IMR-90 (cell line): ENCODE measurements at regions not wholly inside any gene's neighbourhood (a gene's known extent, or its start where the extent isn't known, plus 50 kb on each side); places are given as distances from the start of the nearest gene placed in this dataset.

Experiments used
- ATAC-seq: fragments of 200-7000 bp; cut with Tn5 transposase; 2 replicates; pipeline ENCODE4 v1.9.1; 2020; ENCODE audit warnings: low read depth, mild to moderate bottlenecking, moderate library complexity
- BruUV-seq: library from RNA; stranded (reverse); fragments of 400-500 nt; replicated peaks from 2 replicates; lab custom pipeline; 2021; lab: Mats Ljungman, UMichigan
- CTCF ChIA-PET: fragments of 300-600 bp; formaldehyde crosslinking; extraction: SDS; loops from one replicate; lab custom pipeline; 2021; ENCODE audit warnings: antibody characterized with exemption; lab: Yijun Ruan, JAX
- POLR2A ChIA-PET: fragments of 300-600 bp; sonication (Branson Sonifier 250); formaldehyde crosslinking; loops from one replicate; lab custom pipeline; 2022; ENCODE audit warnings: antibody characterized with exemption; ENCODE audit not compliant: unreplicated experiment; lab: Charles Lee
- DNase-seq: peaks from one replicate; pipeline ENCODE4 v3.0.0; 2013
- H2AFZ ChIP-seq: replicated peaks from 2 replicates; pipeline ENCODE3; 2013; ENCODE audit warnings: low read length, mild to moderate bottlenecking; ENCODE audit not compliant: poor library complexity
- H2AK5ac ChIP-seq: 2 replicates; pipeline ENCODE4 v1.6.1; 2013; ENCODE audit warnings: low read depth, low read length, inconsistent platforms
- H2AK9ac ChIP-seq: replicated peaks from 2 replicates; pipeline ENCODE3; 2013; ENCODE audit warnings: mild to moderate bottlenecking, low read depth, low read length, moderate library complexity; ENCODE audit not compliant: poor library complexity
- H2BK120ac ChIP-seq: 2 replicates; pipeline ENCODE4 v1.6.1; 2013; ENCODE audit warnings: low read depth, low read length, inconsistent platforms
- H2BK15ac ChIP-seq: 3 replicates; pipeline ENCODE4 v1.6.1; 2013; ENCODE audit warnings: low read depth, low read length, inconsistent platforms
- H2BK20ac ChIP-seq: 2 replicates; pipeline ENCODE4 v1.6.1; 2013; ENCODE audit warnings: low read depth, mild to moderate bottlenecking, inconsistent platforms, low read length, moderate library complexity
- H2BK5ac ChIP-seq: 2 replicates; pipeline ENCODE4 v1.6.1; 2013; ENCODE audit warnings: mild to moderate bottlenecking, low read depth, low read length, inconsistent platforms; ENCODE audit not compliant: poor library complexity, severe bottlenecking
- H3K14ac ChIP-seq: replicated peaks from 2 replicates; pipeline ENCODE4 v1.6.1; 2013; ENCODE audit warnings: low read depth, low read length, inconsistent platforms
- H3K18ac ChIP-seq: 2 replicates; pipeline ENCODE4 v1.6.1; 2013; ENCODE audit warnings: low read depth, low read length, control low read depth
- H3K23ac ChIP-seq: 2 replicates; pipeline ENCODE4 v1.6.1; 2013; ENCODE audit warnings: low read depth, low read length, inconsistent platforms
- H3K27ac ChIP-seq: 2 replicates; pipeline ENCODE4 v1.5.1; 2013; ENCODE audit warnings: mild to moderate bottlenecking, control low read depth, low read length; ENCODE audit not compliant: insufficient read depth
- H3K27me3 ChIP-seq: 2 replicates; pipeline ENCODE4 v1.6.1; 2013; ENCODE audit warnings: low read length; ENCODE audit not compliant: control insufficient read depth, insufficient read depth
- H3K36me3 ChIP-seq: 2 replicates; pipeline ENCODE4 v1.6.1; 2013; ENCODE audit warnings: low read length, mixed read lengths; ENCODE audit not compliant: control insufficient read depth, insufficient read depth
- H3K4ac ChIP-seq: 2 replicates; pipeline ENCODE4 v1.6.1; 2013; ENCODE audit warnings: low read depth, low read length, inconsistent platforms
- H3K4me1 ChIP-seq: 2 replicates; pipeline ENCODE4 v1.6.1; 2013; ENCODE audit warnings: low read length, mixed read lengths; ENCODE audit not compliant: control insufficient read depth, insufficient read depth
- H3K4me2 ChIP-seq: 2 replicates; pipeline ENCODE4 v1.6.1; 2013; ENCODE audit warnings: low read depth, mild to moderate bottlenecking, control low read depth, low read length, moderate library complexity
- H3K4me3 ChIP-seq: 2 replicates; pipeline ENCODE4 v1.5.1; 2013; ENCODE audit warnings: low read depth, mild to moderate bottlenecking, control low read depth, low read length, moderate library complexity; ENCODE audit not compliant: insufficient read depth
- H3K56ac ChIP-seq: 2 replicates; pipeline ENCODE4 v1.6.1; 2013; ENCODE audit warnings: low read length, inconsistent platforms; ENCODE audit not compliant: insufficient read depth; ENCODE audit errors: extremely low read depth
- H3K79me1 ChIP-seq, 2 experiments: 2 replicates each; pipeline ENCODE4 v1.6.1; 2013; ENCODE audit warnings: low read length in 2 of 2, inconsistent platforms in 1 of 2, low read depth in 1 of 2
- H3K9ac ChIP-seq: 2 replicates; pipeline ENCODE4 v1.6.1; 2013; ENCODE audit warnings: low read depth, low read length, control low read depth
- H3K9me1 ChIP-seq: 2 replicates; pipeline ENCODE4 v1.6.1; 2013; ENCODE audit warnings: low read length, inconsistent platforms; ENCODE audit not compliant: insufficient read depth
- H3K9me3 ChIP-seq: 2 replicates; pipeline ENCODE4 v1.6.1; 2013; ENCODE audit warnings: low read length; ENCODE audit not compliant: control insufficient read depth, insufficient read depth
- H4K20me1 ChIP-seq: 2 replicates; pipeline ENCODE4 v1.6.1; 2013; ENCODE audit warnings: low read length, inconsistent platforms; ENCODE audit not compliant: insufficient read depth
- H4K5ac ChIP-seq: 2 replicates; pipeline ENCODE4 v1.6.1; 2013; ENCODE audit warnings: mild to moderate bottlenecking, low read depth, low read length, control low read depth
- H4K8ac ChIP-seq, 2 experiments: 2 replicates each; pipeline ENCODE4 v1.6.1; 2013; ENCODE audit warnings: low read depth in 2 of 2, low read length in 2 of 2, control low read depth in 1 of 2, inconsistent platforms in 1 of 2
- H4K91ac ChIP-seq: 2 replicates; pipeline ENCODE4 v1.6.1; 2013; ENCODE audit warnings: low read depth, low read length, inconsistent platforms; ENCODE audit not compliant: insufficient read depth
- CEBPB ChIP-seq: IDR thresholded peaks from 2 replicates; pipeline ENCODE4 v1.6.1; 2012; ENCODE audit warnings: low read depth, low read length, improper control_type of control experiment
- CHD1 ChIP-seq: IDR thresholded peaks from 2 replicates; pipeline ENCODE4 v1.6.1; 2012; ENCODE audit warnings: low read depth, low read length, improper control_type of control experiment
- CTCF ChIP-seq: conservative IDR thresholded peaks from 2 replicates; pipeline ENCODE4 v1.5.1; 2012; ENCODE audit warnings: mild to moderate bottlenecking, low read depth, low read length, improper control_type of control experiment
- ELK1 ChIP-seq: fragments of 150-350 bp; IDR thresholded peaks from 2 replicates; pipeline ENCODE4 v1.6.1; 2016; ENCODE audit warnings: low read depth, mild to moderate bottlenecking, low read length, moderate library complexity, borderline replicate concordance
- FOS ChIP-seq: fragments of 150-350 bp; IDR thresholded peaks from 2 replicates; pipeline ENCODE4 v1.6.1; 2016; ENCODE audit warnings: low read depth, low read length
- MXI1 ChIP-seq: IDR thresholded peaks from 2 replicates; pipeline ENCODE4 v1.6.1; 2012; ENCODE audit warnings: low read depth, mild to moderate bottlenecking, low read length, moderate library complexity, borderline replicate concordance
- POLR2A ChIP-seq: IDR thresholded peaks from 2 replicates; pipeline ENCODE4 v1.6.1; 2012; ENCODE audit warnings: mild to moderate bottlenecking, low read depth, low read length
- RAD21 ChIP-seq: IDR thresholded peaks from 2 replicates; pipeline ENCODE4 v1.6.1; 2012; ENCODE audit warnings: low read length, improper control_type of control experiment
- RCOR1 ChIP-seq: IDR thresholded peaks from 2 replicates; pipeline ENCODE4 v1.6.1; 2012; ENCODE audit warnings: mild to moderate bottlenecking, low read length, improper control_type of control experiment; ENCODE audit not compliant: insufficient replicate concordance
- RFX5 ChIP-seq: IDR thresholded peaks from 2 replicates; pipeline ENCODE4 v1.8.0; 2012; ENCODE audit warnings: low read depth, mild to moderate bottlenecking, low read length, moderate library complexity
- USF2 ChIP-seq: fragments of 150-350 bp; IDR thresholded peaks from 2 replicates; pipeline ENCODE4 v1.6.1; 2017; ENCODE audit warnings: mild to moderate bottlenecking, antibody characterized with exemption, low read length, low read depth
- WGBS, 2 experiments: methylation state at CpG; one replicate each; pipeline versions ENCODE4 v1.1.5 to v1.1.7; 2013; ENCODE audit warnings: missing lambda C conversion rate in 2 of 2; ENCODE audit not compliant: insufficient read length in 1 of 2; ENCODE audit errors: extremely low coverage in 2 of 2; 5-methylcytosine and 5-hydroxymethylcytosine counted together
- dilution Hi-C: fragments of 300-500 bp; cut with HindIII; formaldehyde crosslinking; loops from one replicate; pipeline ENCODE4 v1.14.3; 2018; ENCODE audit warnings: low sequenced_read_pairs; ENCODE audit not compliant: unreplicated experiment
- in situ Hi-C: fragments of 300-500 bp; cut with MboI; formaldehyde crosslinking; loops from 3 replicates; pipeline ENCODE4 v1.14.3; 2019; ENCODE audit warnings: low sequenced_read_pairs, inconsistent platforms, mixed read lengths
- intact Hi-C: fragments of 100-400 bp; cut with micrococcal nuclease; formaldehyde crosslinking; loops from 2 replicates; pipeline ENCODE4 v1.10.0; 2022

GRCh38 chr11:70883973-70884623 is 368.3 kb downstream of the SHANK2 start:
- ChIA-PET CTCF (no interaction called here), POLR2A (no interaction called here)
- Histone ChIP-seq H4K91ac (no peak overlapping the region), H3K9me1 (no peaks in the 10 kb centered on the region), H3K27me3 (no peaks in the 10 kb centered on the region; the same call in 1 of the 2 replicates), H3K27ac (no peak overlapping the region), H3K18ac (no peak overlapping the region), H2AK5ac (no peak overlapping the region), H3K56ac (no peak overlapping the region), H4K5ac (no peak overlapping the region), H3K23ac (no peak overlapping the region), H3K9ac (no peak overlapping the region), H2BK20ac (no peak overlapping the region), H3K79me1 (no peaks in the 10 kb centered on the region), H2AK9ac (no peak overlapping the region), H2BK120ac (no peak overlapping the region), H3K4ac (no peak overlapping the region), H3K4me3 (no peak overlapping the region), H2AFZ (no peak overlapping the region), H3K14ac (no peak overlapping the region), H3K9me3 (no peaks in the 10 kb centered on the region), H3K4me1 (no peaks in the 10 kb centered on the region), H3K4me2 (no peak overlapping the region), H2BK5ac (no peak overlapping the region), H3K36me3 (peaks cover 2% of the 10 kb centered on the region; the same call in 1 of the 2 replicates), H2BK15ac (no peak overlapping the region), H4K20me1 (no peaks in the 10 kb centered on the region), H4K8ac (no peak overlapping the region)
- TF ChIP-seq POLR2A = no peak
- TF ChIP-seq CEBPB = no peak
- TF ChIP-seq MXI1 = no peak
- TF ChIP-seq RFX5 = no peak
- TF ChIP-seq CHD1 = no peak
- TF ChIP-seq FOS = no peak
- TF ChIP-seq ELK1 = no peak
- TF ChIP-seq RCOR1 = no peak
- TF ChIP-seq USF2 = no peak
- no peak for TF ChIP-seq CTCF
- TF ChIP-seq RAD21 = no peak
- dilution Hi-C loops (no loop called here), in situ Hi-C loops (no loop called here), intact Hi-C loops (no loop called here)
- ATAC-seq = no peak; the same call in 1 of the 2 replicates
- no TSS peak for BruUV-seq
- no peak for DNase-seq
- WGBS, 2 experiments = no CpG with 5 or more reads among the region's 12 CpGs
